Mesodermal cell (in vitro differentiated cells): ENCODE measurements at regions not wholly inside any gene's neighbourhood (a gene's known extent, or its start where the extent isn't known, plus 50 kb on each side); places are given as distances from the start of the nearest gene placed in this dataset.

Source experiments
- H3K27ac ChIP-seq: 2 replicates; pipeline ENCODE4 v1.7.0; 2013; ENCODE audit warnings: mild to moderate bottlenecking, low read depth, low read length, moderate library complexity; ENCODE audit not compliant: severe bottlenecking
- H3K36me3 ChIP-seq: 2 replicates; pipeline ENCODE4 v1.7.1; 2013; ENCODE audit warnings: mild to moderate bottlenecking, low read length, moderate library complexity; ENCODE audit not compliant: control insufficient read depth, insufficient read depth
- H3K4me1 ChIP-seq: one replicate; pipeline ENCODE4 v1.7.1; 2013; ENCODE audit warnings: mild to moderate bottlenecking, low read length; ENCODE audit not compliant: insufficient read depth, control insufficient read depth, poor library complexity, severe bottlenecking
- H3K4me3 ChIP-seq: 2 replicates; pipeline ENCODE4 v1.7.0; 2013; ENCODE audit warnings: low read length, control low read depth, mild to moderate bottlenecking; ENCODE audit not compliant: insufficient read depth, poor library complexity, severe bottlenecking; ENCODE audit errors: extremely low read depth
- H3K9me3 ChIP-seq: 2 replicates; pipeline ENCODE4 v1.7.1; 2013; ENCODE audit warnings: mild to moderate bottlenecking, low read length, moderate library complexity; ENCODE audit not compliant: control insufficient read depth
- WGBS, 2 experiments: methylation state at CpG; one replicate each; pipeline ENCODE4 v1.1.5; 2013; ENCODE audit warnings: missing lambda C conversion rate in 2 of 2; ENCODE audit not compliant: insufficient coverage in 2 of 2; 5-methylcytosine and 5-hydroxymethylcytosine counted together

GRCh38 chr14:101449114-101449513 lies 112.2 kb upstream of the DIO3 start:
- Histone ChIP-seq H3K36me3 (no peaks in the 10 kb centered on the region), H3K4me3 (no peak overlapping the region), H3K27ac (no peak overlapping the region), H3K9me3 (no peaks in the 10 kb centered on the region), H3K4me1 (no peaks in the 10 kb centered on the region)
- 90 to 94% methylated on average over 7 of the region's 7 CpGs for WGBS, 2 experiments

GRCh38 chr14:101451166-101451565 lies 110.1 kb upstream of the DIO3 start:
- no peaks in the 10 kb centered on the region for H3K36me3 ChIP-seq
- H3K27ac ChIP-seq, result no peak overlapping the region
- H3K9me3 ChIP-seq, result no peaks in the 10 kb centered on the region
- H3K4me3 ChIP-seq, result no peak overlapping the region
- H3K4me1 ChIP-seq, result no peaks in the 10 kb centered on the region
- 78% methylated on average over 1 of the region's 3 CpGs; no CpG with 5 or more reads in 1 of the 2 experiments for WGBS, 2 experiments

- H3K27ac ChIP-seq, result no peak overlapping the region
- H3K4me3 ChIP-seq, result no peak overlapping the region
- no peaks in the 10 kb centered on the region for H3K36me3 ChIP-seq
- no peaks in the 10 kb centered on the region for H3K9me3 ChIP-seq
- peaks cover 4% of the 10 kb centered on the region for H3K4me1 ChIP-seq
- 94 to 95% methylated on average over 3 of the region's 7 CpGs for WGBS, 2 experiments
Measured at GRCh38 chr14:101453225-101453624, 108.1 kb upstream of the DIO3 start.

- Histone ChIP-seq H3K4me1 (peaks cover 7% of the 10 kb centered on the region), H3K36me3 (no peaks in the 10 kb centered on the region), H3K9me3 (no peaks in the 10 kb centered on the region), H3K4me3 (no peak overlapping the region), H3K27ac (no peak overlapping the region)
- WGBS, 2 experiments, result 82 to 92% methylated on average over 2 to 3 of the region's 4 CpGs
Measured at GRCh38 chr14:101454229-101454628, 107.1 kb upstream of the DIO3 start.

GRCh38 chr14:101456246-101457175 lies 104.8 kb upstream of the DIO3 start:
- no peak overlapping the region for H3K27ac ChIP-seq
- H3K9me3 ChIP-seq, result no peaks in the 10 kb centered on the region
- peaks cover 7% of the 10 kb centered on the region for H3K4me1 ChIP-seq
- H3K36me3 ChIP-seq, result no peaks in the 10 kb centered on the region
- no peak overlapping the region for H3K4me3 ChIP-seq
- 6 to 10% methylated on average over 19 to 23 of the region's 32 CpGs for WGBS, 2 experiments

- no peaks in the 10 kb centered on the region for H3K36me3 ChIP-seq
- no peak overlapping the region for H3K4me3 ChIP-seq
- H3K4me1 ChIP-seq, result peaks cover 7% of the 10 kb centered on the region
- WGBS, 2 experiments, result 5 to 10% methylated on average over 66 to 80 of the region's 85 CpGs
- H3K9me3 ChIP-seq, result no peaks in the 10 kb centered on the region
- no peak overlapping the region for H3K27ac ChIP-seq
Measured at GRCh38 chr14:101457301-101457935, 103.9 kb upstream of the DIO3 start.

- Histone ChIP-seq H3K27ac (no peak overlapping the region), H3K4me3 (no peak overlapping the region), H3K4me1 (peaks cover 7% of the 10 kb centered on the region), H3K36me3 (no peaks in the 10 kb centered on the region), H3K9me3 (no peaks in the 10 kb centered on the region)
- 8 to 10% methylated on average over 53 to 55 of the region's 68 CpGs for WGBS, 2 experiments
Measured at GRCh38 chr14:101457936-101458740, 103.2 kb upstream of the DIO3 start.

- peaks cover 7% of the 10 kb centered on the region for H3K4me1 ChIP-seq
- H3K36me3 ChIP-seq, result no peaks in the 10 kb centered on the region
- 3% methylated on average over 79 to 89 of the region's 92 CpGs for WGBS, 2 experiments
- H3K27ac ChIP-seq, result no peak overlapping the region
- H3K4me3 ChIP-seq, result peak overlapping the region; percentile 14
- no peaks in the 10 kb centered on the region for H3K9me3 ChIP-seq
Measured at GRCh38 chr14:101458741-101459550, 102.3 kb upstream of the DIO3 start.

- Histone ChIP-seq H3K4me3 (peak overlapping the region; percentile 14), H3K4me1 (peaks cover 7% of the 10 kb centered on the region)
- WGBS, 2 experiments, result 7 to 17% methylated on average over 7 of the region's 14 CpGs
Measured at GRCh38 chr14:101459551-101459900, 101.8 kb upstream of the DIO3 start.

GRCh38 chr14:101460521-101460920 lies 100.8 kb upstream of the DIO3 start:
- no peaks in the 10 kb centered on the region for H3K36me3 ChIP-seq
- peaks cover 7% of the 10 kb centered on the region for H3K4me1 ChIP-seq
- H3K27ac ChIP-seq, result no peak overlapping the region
- WGBS, 2 experiments, result 89 to 94% methylated on average over 6 of the region's 6 CpGs
- no peaks in the 10 kb centered on the region for H3K9me3 ChIP-seq
- no peak overlapping the region for H3K4me3 ChIP-seq

More at GRCh38 chr14:101459551-101459900, 101.8 kb upstream of the DIO3 start:
- no peaks in the 10 kb centered on the region for H3K9me3 ChIP-seq
- H3K27ac ChIP-seq, result no peak overlapping the region
- H3K36me3 ChIP-seq, result no peaks in the 10 kb centered on the region
